GM18520 (cell line): ENCODE measurements at regions not wholly inside any gene's neighbourhood (a gene's known extent, or its start where the extent isn't known, plus 50 kb on each side); places are given as distances from the start of the nearest gene placed in this dataset.

Experiments
- ATAC-seq: cut with Tn5 transposase; IDR thresholded peaks from one replicate; pipeline ENCODE4 v1.9.1; 2021; ENCODE audit not compliant: unreplicated experiment

DNA sequence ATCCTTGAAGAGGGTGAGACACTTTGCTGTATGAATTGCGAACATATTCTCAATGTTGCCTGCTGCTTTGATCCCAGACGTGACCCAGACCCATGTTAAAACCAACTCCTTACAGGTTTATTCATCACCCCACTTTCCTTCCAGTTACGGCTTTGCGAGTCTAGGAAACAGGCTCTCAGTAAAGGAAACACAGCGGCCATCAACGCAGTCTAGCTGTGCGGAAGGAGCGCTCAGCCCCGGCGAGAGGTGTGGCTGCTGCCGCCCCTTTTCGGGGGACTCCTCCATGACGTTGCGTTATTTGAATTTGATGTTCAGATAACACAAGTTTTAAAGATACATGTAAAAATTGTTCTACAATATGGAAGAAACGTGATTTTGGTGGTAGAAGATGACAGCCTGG lies 206.4 kb upstream of the FAT1 start:
- ATAC-seq = no peak

DNA sequence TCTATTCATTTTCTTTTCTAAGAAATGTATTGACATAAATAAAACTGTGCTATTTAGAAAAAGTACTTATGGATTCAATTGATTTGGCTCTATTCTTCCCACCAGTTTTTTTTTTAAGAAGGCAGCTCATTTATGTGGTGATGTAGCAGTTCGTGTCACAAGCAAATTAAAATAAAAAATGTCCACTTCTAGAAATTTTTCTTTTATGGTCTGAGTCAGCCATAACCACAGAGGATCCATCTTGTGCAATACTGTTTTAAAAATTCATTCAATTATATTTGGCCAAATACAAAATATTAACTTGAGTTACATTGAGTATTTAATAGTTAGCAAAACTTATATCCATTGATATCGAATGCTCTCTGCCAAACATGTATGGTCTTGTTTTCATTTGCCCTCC lies 207.9 kb upstream of the FAT1 start:
- no peak for ATAC-seq

DNA sequence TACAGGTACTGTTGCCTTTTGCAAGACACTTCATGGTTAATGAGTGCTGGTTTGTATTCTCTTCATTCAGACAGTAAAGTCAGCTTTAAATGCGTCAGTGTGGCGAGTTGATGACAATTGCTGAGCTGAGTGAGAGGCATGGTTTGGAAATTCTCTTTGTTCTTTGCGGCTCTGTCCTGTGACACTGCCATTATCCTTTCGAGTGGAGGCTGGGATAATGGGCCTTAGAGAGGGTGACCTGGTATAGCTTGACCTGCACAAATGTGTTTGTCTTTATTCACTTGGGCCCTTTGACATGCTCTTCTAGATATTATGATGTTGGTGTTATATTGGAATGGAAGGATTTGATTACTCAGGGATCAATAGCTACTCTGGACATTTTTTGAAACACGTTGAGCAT lies 208.5 kb upstream of the FAT1 start:
- ATAC-seq = no peak

DNA sequence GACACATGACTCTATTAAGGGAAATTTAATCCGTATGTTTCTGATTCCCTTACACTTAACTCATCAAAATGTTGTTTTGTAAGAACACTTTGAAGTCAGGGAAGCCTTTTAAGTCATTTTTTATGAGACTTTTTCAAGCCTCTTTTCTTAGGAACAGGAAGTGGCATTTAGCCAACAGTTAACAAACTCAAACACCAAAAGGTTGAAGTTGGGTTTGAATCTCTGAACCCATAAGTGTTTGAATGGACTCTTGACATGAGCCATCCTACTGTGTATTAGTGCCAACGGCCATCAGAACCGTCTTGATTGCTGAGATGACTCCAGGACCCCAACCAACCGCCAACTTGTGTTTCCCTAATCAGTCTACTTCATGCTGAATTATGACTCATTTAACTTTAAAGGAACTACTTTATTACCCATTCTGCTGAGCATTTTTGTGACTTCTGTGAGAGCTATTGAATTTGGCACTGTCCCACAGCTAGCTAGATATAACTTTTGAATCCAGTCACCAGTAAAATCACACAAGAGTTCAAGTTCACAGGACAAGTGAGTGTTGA lies 209.1 kb upstream of the FAT1 start:
- ATAC-seq = no peak

DNA sequence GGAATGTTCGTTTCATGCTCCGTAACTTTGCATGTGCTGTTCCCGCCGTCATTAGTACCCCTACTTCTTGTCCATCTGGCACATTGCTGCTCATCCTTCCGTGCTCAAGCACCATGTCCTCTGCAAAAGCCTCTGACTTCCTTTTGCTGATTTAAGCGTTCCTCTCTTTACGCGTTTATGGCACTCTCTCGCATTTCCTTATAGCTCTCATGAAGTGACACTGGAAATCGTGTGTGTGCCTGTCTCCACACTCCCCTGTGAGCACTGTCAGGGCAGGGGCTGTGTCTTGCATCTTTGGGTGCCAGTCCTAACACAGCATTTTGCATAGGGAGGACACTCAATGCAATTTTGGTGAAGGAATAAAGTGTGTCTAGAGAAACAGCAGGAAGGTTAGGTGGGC lies 210.6 kb upstream of the FAT1 start:
- no peak for ATAC-seq

- no peak for ATAC-seq
These were observed 211.3 kb upstream of the FAT1 start for GRCh38 chr4:186934841-186935443.

DNA sequence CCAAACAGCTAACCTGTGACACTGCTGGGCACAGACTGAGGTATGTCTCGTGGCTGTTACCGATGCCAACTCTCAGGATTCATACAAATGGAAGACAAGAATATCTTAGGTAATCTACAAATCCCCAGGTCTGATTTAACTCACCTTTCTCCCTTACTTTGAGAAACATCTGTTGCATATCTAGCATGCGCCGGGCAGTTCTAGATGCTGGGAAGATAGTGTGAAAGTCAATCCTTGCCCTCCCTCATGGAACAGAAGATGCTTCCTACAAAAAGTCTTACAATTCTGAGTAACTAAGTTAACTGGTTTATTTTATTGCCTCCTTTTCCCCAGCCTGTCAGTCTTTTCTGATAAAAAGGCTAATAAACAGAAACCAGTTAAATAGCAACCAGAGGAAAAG lies 212.2 kb upstream of the FAT1 start:
- no peak for ATAC-seq

- no peak for ATAC-seq
These were observed 213.1 kb upstream of the FAT1 start for GRCh38 chr4:186936496-186937375.

GRCh38 chr4:186939226-186939625 lies 215.6 kb upstream of the FAT1 start:
- ATAC-seq = no peak

GRCh38 chr4:186939766-186940165 lies 216.1 kb upstream of the FAT1 start:
- no peak for ATAC-seq

- ATAC-seq = no peak
These were observed 216.8 kb upstream of the FAT1 start for GRCh38 chr4:186940476-186940875.

GRCh38 chr4:186942758-186943377 lies 219.2 kb upstream of the FAT1 start:
- ATAC-seq = no peak

- no peak for ATAC-seq
These were observed 219.8 kb upstream of the FAT1 start for GRCh38 chr4:186943411-186943810.

GRCh38 chr4:186946136-186946535 lies 222.5 kb upstream of the FAT1 start:
- no peak for ATAC-seq

GRCh38 chr4:186946682-186947294 lies 223.1 kb upstream of the FAT1 start:
- ATAC-seq = no peak

DNA sequence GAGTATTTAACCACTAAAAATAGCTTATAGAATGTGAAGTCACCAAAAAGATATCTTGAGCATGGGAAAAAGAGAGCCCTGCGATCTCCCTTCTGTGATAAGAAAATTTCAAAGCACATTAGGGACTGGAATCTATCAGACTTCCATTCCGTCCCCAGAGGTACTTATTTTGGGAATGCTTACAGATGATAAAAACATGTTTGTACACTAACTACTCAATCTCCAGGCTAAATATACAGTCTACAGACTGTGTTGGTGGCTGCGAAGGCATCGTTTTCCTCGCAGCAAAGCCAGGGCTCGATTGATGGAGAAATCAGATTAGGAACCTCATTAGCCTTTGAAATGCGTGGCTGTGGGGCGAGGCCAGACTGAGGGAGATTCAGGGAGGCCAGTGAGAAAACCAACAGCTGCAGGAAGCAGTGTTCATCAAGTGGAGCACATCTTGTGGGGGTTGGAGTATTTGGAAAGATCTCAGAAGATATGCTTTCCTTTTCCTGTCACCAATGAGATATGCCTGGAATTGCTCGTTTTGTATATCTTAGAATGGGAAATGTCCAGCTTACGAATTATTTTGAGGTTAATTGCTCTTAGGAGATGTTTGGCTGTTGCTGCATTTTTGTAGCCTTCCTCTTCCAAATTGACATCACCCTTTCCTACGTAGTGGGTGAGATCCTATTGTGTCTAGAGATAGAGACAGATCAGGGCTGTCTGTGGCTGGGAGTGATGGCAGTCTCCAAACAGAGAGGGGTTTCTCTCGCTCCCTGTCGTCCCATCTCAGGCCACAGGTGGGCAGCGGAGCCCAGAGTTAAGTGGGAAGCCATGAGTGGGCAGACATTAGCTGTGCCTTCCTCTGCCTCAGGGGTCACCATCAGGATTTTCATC lies 224.9 kb upstream of the FAT1 start:
- no peak for ATAC-seq

DNA sequence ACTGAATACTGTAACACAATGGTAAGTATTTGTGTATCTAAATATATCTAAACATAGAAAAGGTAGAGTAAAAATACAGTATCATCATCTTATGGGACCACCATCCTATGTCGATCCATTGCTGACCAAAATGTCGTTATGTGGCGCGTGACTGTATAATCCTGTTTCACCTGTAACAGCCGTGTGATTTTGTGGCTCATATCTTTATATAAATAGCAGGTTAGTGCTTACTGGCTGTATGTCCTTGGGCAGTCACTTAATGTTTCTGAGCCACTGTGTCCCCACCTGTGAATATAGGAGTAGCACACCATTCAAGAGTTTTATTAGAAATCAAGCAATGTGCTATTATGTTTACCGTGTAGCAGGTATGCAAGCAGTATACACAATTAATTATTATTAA lies 226.2 kb upstream of the FAT1 start:
- ATAC-seq = no peak

DNA sequence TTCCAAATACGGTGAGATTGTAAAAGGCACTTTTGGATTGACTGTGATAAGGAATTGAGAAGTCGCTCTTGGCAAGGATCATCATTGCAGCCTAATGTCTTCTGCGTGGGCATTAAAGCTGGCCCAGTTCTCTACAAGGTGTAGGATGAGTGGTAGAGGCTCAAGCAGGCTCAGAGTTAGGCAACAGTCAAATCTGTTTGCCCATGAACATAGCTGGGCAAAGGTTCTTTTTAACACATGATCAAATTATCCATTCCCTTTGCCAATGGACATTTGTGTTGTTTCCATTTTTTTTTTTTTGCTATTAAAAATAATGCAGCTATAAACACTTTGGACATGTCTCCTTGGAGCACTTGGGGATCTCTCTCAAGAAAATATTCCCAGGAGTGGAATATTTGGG lies 229.1 kb upstream of the FAT1 start:
- ATAC-seq = no peak

GRCh38 chr4:186953599-186954260 lies 230.1 kb upstream of the FAT1 start:
- no peak for ATAC-seq

- no peak for ATAC-seq
These were observed 230.9 kb upstream of the FAT1 start for GRCh38 chr4:186954509-186954908.
